SU-DHL-6 (cell line): ENCODE measurements at regions not wholly inside any gene's neighbourhood (a gene's known extent, or its start where the extent isn't known, plus 50 kb on each side); places are given as distances from the start of the nearest gene placed in this dataset.

ENCODE experiments used
- CTCF ChIP-seq: fragments of 200-600 bp; sonication (generic); IDR thresholded peaks from one replicate; pipeline ENCODE4 v1.5.1; 2017; ENCODE audit warnings: antibody characterized with exemption, mild to moderate bottlenecking, low read length, moderate library complexity; ENCODE audit not compliant: insufficient read depth, poor library complexity, severe bottlenecking
- EZH2phosphoT487 ChIP-seq: fragments of 200-600 bp; sonication (generic), shearing (Covaris generic); conservative IDR thresholded peaks from 2 replicates; pipeline ENCODE4 v1.6.1; 2018; ENCODE audit warnings: mild to moderate bottlenecking, antibody characterized with exemption, low read length, moderate library complexity, mixed read lengths

- TF ChIP-seq CTCF (no peak), EZH2phosphoT487 (no peak)
Observed at GRCh38 chr11:38138972-38139371, 1540.9 kb upstream of the RAG2 start.
